ENCODE measurements at regions not wholly inside any gene's neighbourhood (a gene's known extent, or its start where the extent isn't known, plus 50 kb on each side); places are given as distances from the start of the nearest gene placed in this dataset.

DNA sequence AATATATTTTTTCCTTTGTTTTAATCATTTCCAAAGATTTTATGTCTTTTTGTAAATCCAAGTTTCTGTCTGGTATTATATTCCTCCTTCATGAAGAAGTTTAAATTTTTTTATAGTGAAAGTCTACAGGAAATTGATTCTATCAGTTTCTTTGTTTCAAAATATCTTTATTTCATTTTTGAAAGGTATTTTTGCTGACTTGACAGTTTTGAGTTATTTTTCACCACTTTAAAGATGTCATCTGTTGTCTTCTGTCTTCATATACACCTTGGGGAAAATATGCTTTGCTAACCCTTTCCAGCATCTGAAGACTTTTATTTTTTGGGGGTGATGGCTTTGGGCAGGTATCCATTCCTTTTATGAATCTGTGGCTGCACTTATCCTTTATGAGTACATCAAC is 164.4 kb upstream of the EPHA5 start:
- DNase-seq = no peak

DNA sequence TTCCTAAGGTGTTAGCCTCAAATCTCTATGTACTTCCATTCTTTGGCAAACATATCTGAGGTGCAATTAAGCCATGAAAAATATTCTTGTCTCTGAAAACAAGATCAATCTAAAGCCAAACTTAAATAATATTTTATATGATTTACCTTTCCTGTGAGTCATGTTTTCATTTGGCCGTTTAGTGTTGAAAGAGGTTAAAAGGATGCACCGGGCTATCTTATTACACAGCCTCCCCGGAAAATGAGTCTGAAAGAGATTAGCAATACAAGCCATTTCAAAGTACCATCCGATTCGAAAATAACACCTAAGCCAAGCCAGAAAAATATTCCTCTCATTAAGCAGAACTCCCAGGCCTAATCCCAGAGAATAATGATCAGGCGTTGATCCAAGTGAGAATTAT is 161.5 kb upstream of the EPHA5 start:
- DNase-seq = no peak

GRCh38 chr4:65825116-65825753 is 154.9 kb upstream of the EPHA5 start:
- no peak for DNase-seq

GRCh38 chr4:65819192-65819591 is 148.9 kb upstream of the EPHA5 start:
- no peak for DNase-seq

DNA sequence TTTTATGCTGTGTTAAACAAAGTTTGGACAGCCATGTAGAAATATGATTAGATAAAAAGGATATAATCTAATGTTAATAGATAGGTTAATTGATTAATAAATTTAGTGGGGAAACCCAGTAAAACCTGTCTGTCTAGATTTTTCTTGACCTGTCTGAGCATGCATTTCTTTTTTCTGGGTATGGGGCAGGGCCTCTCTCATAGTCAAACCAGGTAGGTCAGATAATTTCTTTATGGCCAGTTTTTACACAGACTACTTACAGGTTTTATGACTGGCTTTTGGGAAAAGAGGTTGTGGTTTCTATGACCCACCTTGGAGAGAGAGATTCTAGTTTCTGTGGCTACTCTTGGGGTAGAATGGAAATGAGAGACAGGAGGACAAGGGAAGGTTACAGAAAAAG is 135.6 kb upstream of the EPHA5 start:
- DNase-seq = no peak

DNA sequence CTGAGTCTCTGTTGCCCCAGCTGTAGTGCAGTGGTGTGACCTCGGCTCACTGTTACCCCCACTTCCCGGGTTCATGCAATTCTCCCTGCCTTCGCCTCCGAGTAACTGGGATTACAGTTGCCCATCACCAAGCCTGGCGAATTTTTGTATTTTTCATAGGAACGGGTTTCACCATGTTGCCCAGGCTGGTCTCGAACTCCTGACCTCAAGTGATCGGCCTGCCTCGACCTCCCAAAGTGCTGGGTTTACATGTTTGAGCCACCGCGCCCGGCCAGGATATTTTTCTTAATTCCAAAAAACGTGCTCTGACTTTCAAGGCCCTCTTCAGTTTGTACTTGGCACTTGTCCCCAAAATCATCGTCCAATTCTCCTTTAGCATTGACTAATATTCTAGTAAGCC is 129.2 kb upstream of the EPHA5 start:
- DNase-seq = no peak

GRCh38 chr4:65798498-65799127 is 128.3 kb upstream of the EPHA5 start:
- DNase-seq = no peak

DNA sequence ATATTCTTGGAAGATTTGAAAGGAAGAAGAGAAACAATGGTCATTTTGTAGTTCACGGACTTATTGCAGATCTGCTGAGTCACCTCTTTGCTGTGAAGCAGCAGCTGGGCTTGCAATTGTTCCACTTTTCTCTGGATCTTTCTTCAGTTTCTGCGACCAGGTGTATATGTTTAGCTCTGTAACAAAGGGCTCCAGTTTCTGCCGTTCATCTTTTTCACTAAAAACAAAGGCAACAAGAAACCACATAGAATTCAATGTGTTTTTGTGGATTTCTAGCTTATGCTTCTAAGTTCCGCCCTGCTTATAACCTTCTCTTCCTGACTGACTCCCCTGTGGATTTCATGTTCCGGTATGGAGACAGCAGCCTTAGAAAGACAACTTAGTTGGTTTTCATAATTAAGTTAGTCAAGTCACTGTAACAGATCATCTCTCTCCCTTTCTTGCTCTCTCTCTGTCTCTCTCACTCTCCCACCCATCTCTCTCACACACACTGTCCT is 121.6 kb upstream of the EPHA5 start:
- DNase-seq = no peak

DNA sequence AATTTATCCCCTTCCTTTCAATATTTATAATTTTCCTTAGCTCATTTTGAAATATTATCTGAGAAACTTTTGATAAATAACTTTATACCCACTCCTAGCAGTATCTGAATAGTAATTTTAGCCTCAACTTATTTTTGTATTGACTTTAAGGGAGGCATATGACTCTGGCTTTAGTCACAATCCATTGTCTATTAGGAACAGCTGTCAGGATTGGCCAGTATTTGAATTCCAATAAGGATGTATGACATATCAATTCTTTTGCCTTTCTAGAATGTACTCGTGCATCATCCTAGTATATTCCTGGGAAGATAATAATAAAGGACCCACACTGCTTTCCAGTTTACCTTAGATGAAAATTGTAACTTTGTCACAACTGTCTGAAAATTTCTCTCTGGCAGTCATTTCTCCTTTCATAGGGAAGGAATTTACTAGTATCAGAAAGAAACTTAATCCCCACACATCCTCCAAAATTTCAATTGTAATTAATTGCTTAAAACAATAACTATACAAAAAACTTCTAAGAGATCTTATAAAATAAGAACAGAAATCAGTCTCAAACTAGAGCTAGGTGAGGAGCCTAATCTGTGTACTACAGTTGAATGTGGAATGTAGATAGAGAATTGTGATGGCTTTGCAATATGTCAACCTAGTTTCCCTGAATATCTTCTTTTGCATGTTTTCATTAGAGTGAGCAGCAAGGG is 121.0 kb upstream of the EPHA5 start:
- DNase-seq = no peak

GRCh38 chr4:65789805-65790204 is 119.5 kb upstream of the EPHA5 start:
- DNase-seq = no peak

DNA sequence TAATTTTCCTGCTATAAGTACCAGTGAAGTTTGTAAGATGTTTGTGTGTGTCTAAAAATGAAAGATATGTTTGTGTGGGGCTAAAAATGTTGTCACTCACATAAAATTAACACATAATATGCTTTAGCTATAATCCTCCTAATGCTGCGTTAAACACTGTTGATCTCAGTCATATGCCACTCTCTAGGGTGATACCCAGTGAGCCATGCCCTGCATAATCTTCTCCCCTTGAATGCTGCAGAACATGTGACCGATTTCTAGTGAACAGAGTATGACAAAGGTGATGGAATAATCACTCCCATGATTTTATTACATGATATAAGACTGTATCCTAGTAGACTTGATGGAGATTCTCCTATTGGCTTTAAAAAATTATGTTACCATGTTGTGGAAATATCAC is 119.1 kb upstream of the EPHA5 start:
- DNase-seq = no peak

GRCh38 chr4:65777270-65777669 is 107.0 kb upstream of the EPHA5 start:
- no peak for DNase-seq

DNA sequence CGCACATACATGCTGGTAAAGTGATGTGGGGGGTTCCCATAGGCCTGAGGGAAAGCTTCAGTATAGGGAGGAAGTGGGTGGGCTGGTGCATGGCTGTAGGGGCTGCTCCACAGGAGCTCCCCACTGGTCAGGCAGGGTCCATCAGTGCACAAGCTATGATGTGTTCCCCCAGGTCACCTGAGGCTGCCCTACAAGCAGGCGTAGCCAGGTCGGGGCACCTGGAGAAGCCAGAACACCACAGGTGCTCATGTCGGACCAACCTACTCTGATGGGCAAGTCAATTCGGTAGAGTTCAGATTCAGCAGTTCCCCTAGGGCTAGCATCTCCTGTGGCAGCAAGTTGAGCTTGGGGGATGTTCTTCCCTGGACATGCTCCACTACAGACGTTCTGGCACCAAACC is 103.3 kb upstream of the EPHA5 start:
- DNase-seq = no peak

GRCh38 chr4:65747386-65747785 is 77.1 kb upstream of the EPHA5 start:
- DNase-seq = no peak

- no peak for DNase-seq
Observed at GRCh38 chr4:65738134-65738533, 67.8 kb upstream of the EPHA5 start.

DNA sequence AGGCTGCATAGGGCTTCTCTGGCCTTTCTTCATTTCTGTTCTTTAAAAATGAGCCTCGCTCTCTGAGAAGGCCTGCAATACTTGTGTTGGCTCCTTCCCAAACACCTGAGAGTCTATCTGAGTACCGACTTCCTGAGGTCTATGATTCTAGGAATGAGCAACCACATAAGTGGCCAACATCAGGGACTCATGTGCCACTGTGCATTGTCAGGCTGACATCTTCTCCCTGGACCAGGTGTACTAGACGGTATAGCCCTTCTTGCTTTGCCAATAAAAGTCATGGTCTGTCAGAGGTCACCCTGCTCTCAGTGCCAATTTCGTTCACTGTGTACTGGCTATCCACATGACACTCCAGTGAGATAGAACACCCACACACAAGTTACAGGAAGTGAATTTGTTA is 67.4 kb upstream of the EPHA5 start:
- DNase-seq = no peak

GRCh38 chr4:65724973-65725372 is 54.7 kb upstream of the EPHA5 start:
- no peak for DNase-seq

All from activated CD4-positive, CD25-positive, alpha-beta regulatory T cell treated with anti-CD3 and anti-CD28 coated beads, Interleukin-2, amount 50 U/mL, for 72 hours (primary cell).